ENCODE measurements at regions not wholly inside any gene's neighbourhood (a gene's known extent, or its start where the extent isn't known, plus 50 kb on each side); places are given as distances from the start of the nearest gene placed in this dataset.
A peak's percentile ranks its signal among the peaks of the same experiment; 100 is the strongest.

DNA sequence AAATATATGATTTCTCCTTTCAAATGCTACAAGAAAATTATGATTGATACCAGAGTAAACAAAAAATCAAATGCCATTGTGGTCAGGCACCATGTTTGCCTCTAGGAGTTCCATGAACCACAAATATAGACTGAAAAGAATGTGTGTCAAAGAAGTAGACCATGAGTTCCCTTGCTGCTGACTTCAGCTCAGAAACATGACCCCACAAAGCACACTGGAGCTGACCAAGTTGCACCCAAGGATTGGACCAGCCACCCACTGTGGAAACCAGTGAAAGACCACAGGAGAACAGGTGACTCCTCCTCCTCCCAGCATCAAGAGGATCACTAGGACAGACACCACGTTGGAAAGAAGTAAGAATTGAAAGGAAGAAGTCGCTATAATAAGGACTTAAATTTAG is 90.8 kb upstream of the TENT5A start:
- Histone ChIP-seq H3K36me3 (no peaks in the 10 kb centered on the region), H3K27ac (peak overlapping the region; percentile 58 to 75), H3K4me3 (no peak overlapping the region), H3K27me3 (no peaks in the 10 kb centered on the region), H3K9me3 (no peaks in the 10 kb centered on the region), H3K4me1 (peaks cover 0 to 54% (median 12%) of the 10 kb centered on the region in 4 donors)
- no peak for DNase-seq
- TF ChIP-seq, protein P1, sequence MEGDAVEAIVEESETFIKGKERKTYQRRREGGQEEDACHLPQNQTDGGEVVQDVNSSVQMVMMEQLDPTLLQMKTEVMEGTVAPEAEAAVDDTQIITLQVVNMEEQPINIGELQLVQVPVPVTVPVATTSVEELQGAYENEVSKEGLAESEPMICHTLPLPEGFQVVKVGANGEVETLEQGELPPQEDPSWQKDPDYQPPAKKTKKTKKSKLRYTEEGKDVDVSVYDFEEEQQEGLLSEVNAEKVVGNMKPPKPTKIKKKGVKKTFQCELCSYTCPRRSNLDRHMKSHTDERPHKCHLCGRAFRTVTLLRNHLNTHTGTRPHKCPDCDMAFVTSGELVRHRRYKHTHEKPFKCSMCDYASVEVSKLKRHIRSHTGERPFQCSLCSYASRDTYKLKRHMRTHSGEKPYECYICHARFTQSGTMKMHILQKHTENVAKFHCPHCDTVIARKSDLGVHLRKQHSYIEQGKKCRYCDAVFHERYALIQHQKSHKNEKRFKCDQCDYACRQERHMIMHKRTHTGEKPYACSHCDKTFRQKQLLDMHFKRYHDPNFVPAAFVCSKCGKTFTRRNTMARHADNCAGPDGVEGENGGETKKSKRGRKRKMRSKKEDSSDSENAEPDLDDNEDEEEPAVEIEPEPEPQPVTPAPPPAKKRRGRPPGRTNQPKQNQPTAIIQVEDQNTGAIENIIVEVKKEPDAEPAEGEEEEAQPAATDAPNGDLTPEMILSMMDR (IDR thresholded peaks at IDR 0.05), result no peak
- intact Hi-C loops (cut with DNase I; ENCODE audit: low total_unique reads), result no loop called here

DNA sequence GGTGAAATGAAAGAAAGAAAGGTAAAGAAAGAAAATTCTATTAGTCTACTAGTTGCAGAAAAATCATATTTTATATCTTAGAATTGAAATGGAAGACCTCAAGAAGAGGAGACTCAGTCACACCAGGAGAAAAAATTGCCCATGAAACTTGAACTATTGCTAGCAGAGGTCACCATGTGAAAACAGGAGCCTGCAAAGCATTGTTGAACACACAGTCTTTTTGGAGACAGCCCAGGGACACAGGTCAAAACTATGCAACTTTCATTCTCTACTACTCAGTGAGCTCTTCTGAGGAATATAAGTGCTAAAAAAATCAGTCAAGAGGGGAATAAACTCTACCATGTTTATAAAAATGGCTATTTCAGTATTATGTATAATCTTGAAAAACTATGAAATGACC is 89.8 kb upstream of the TENT5A start:
- TF ChIP-seq, protein P1 (IDR thresholded peaks at IDR 0.05), result no peak
- peaks cover 0 to 54% (median 12%) of the 10 kb centered on the region in 4 donors for H3K4me1 ChIP-seq
- H3K27ac ChIP-seq, result peak overlapping the region; percentile 25 to 75
- no peaks in the 10 kb centered on the region for H3K36me3 ChIP-seq
- no peaks in the 10 kb centered on the region for H3K9me3 ChIP-seq
- no peak for DNase-seq
- H3K27me3 ChIP-seq, result no peaks in the 10 kb centered on the region
- H3K4me3 ChIP-seq, result no peak overlapping the region
- intact Hi-C loops (cut with DNase I; ENCODE audit: low total_unique reads), result no loop called here

DNA sequence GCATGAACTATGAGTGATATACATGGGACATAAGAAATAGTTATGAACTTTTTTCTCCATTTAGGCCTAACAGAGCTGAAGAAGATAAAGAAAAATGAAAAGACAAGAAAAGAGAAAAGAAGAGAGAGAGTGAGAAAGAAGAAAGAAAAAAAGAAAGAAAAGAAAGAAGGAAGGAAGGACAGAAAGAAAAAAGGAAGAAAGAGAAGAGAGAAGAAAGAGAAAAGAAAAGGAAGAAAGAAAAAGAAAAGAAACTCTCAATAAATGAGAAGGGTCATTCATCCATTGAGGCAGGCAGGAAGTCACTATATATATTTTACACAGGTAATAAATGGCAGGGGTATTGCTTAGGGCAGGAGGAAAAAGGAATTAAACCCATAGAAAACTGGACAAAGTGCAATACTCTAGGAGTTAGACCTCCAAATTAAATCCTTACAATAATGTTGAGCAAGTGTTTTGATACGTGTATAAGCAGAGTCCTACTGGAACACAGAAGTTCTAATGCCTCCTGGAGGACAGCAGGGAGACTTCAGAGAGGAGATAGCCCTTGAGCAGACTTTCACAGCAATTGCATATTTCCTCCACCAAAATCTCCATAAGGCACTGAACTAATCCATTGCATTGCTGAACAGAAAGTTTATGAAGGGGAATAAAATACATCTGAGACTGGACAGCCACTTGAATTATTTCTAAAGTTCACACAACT is 86.4 kb upstream of the TENT5A start:
- no peaks in the 10 kb centered on the region for H3K27me3 ChIP-seq
- no peaks in the 10 kb centered on the region for H3K9me3 ChIP-seq
- TF ChIP-seq, protein P1 (IDR thresholded peaks at IDR 0.05), result peak in 1 of 2 experiments; percentile 7
- no peak overlapping the region for H3K27ac ChIP-seq
- no peaks in the 10 kb centered on the region for H3K36me3 ChIP-seq
- peaks cover 0 to 36% (median 10%) of the 10 kb centered on the region in 4 donors for H3K4me1 ChIP-seq
- H3K4me3 ChIP-seq, result no peak overlapping the region
- no peak for DNase-seq
- intact Hi-C loops (cut with DNase I; ENCODE audit: low total_unique reads), result no loop called here

DNA sequence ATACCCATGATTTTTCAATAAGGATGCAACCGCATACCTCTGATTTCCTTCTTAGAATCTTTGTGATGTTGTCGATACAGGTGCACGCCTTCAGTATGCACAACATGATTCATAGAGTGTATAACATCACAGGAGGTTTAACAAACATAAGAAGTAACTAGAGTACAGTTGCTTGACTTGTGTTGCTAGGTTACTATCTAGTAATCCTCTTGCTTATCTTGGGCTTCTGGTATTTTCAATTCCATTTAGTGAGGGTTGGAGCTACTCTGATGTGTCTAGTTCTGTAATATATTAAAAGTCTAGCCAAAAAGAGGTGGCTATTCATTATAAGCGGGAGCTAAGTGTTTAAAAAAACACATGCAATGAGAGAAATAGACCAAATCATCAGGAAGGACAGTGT is 85.5 kb upstream of the TENT5A start:
- H3K36me3 ChIP-seq, result no peaks in the 10 kb centered on the region
- no peak for DNase-seq
- H3K27ac ChIP-seq, result no peak overlapping the region
- H3K27me3 ChIP-seq, result no peaks in the 10 kb centered on the region
- intact Hi-C loops (cut with DNase I; ENCODE audit: low total_unique reads), result no loop called here
- no peaks in the 10 kb centered on the region for H3K9me3 ChIP-seq
- peaks cover 0 to 32% (median 10%) of the 10 kb centered on the region in 4 donors for H3K4me1 ChIP-seq
- no peak overlapping the region for H3K4me3 ChIP-seq
- TF ChIP-seq, protein P1 (IDR thresholded peaks at IDR 0.05), result no peak

DNA sequence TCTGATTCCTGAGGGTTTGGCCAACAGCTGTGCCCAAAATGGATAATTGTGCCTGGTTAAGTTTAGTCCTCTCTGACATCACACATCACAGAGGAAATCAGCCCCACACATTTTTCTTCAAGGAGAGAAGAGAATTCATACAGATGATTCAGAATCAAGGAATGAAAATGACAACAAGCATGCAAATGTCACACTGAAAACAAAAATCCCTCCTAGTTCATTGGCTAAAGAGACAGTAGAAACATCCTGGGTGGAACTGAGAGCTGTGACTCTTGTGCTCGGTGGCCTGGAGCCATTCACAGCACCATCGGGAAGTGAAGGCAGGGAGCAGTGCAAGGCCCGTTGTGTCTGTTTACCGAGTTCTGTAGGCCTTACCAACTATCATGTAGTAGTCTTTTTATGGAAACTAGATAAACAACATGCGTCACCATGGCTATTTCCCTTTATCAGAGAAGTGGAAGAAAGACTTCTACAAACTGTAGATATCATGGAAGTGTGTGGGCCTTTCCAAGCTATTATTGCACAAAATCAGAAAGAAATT is 81.7 kb upstream of the TENT5A start:
- intact Hi-C loops (cut with DNase I; ENCODE audit: low total_unique reads), result no loop called here
- peak overlapping the region; percentile 73 to 76 for H3K27ac ChIP-seq

More for the DNA sequence above, 81.7 kb upstream of the TENT5A start:
- DNase-seq, result no peak
- no peaks in the 10 kb centered on the region for H3K27me3 ChIP-seq
- TF ChIP-seq, protein P1 (IDR thresholded peaks at IDR 0.05), result no peak
- H3K4me1 ChIP-seq, result peaks cover 0 to 17% (median 8%) of the 10 kb centered on the region in 4 donors
- H3K9me3 ChIP-seq, result no peaks in the 10 kb centered on the region
- H3K36me3 ChIP-seq, result no peaks in the 10 kb centered on the region
- no peak overlapping the region for H3K4me3 ChIP-seq

All from tibial artery (tissue), 4 donors.